Endothelial cell of umbilical vein (primary cell): ENCODE measurements at regions not wholly inside any gene's neighbourhood (a gene's known extent, or its start where the extent isn't known, plus 50 kb on each side); places are given as distances from the start of the nearest gene placed in this dataset.

Source experiments
- BruUV-seq: library from RNA; stranded (reverse); fragments of 400-500 nt; replicated peaks from 2 replicates; lab custom pipeline; 2021; lab: Mats Ljungman, UMichigan
- CTCF ChIA-PET: fragments of 300-600, 350-600 bp; sonication (Branson Sonifier 250); formaldehyde crosslinking; loops from one replicate; lab custom pipeline; 2021; ENCODE audit warnings: antibody characterized with exemption, inconsistent platforms; lab: Charles Lee
- POLR2A ChIA-PET: fragments of 300-600, 350-600 bp; sonication (Branson Sonifier 250); formaldehyde crosslinking; loops from one replicate; lab custom pipeline; 2021; ENCODE audit warnings: antibody characterized with exemption, inconsistent platforms; lab: Charles Lee
- DNase-seq: peaks from one replicate; pipeline ENCODE4 v3.0.0-alpha.2; 2011; ENCODE audit warnings: low read depth, low spot score
- FAIRE-seq: peaks from 2 replicates; lab custom pipeline; 2011; peaks lifted over from hg19 to GRCh38; lab: Jason Lieb, UNC
- H2AFZ ChIP-seq: 2 replicates; pipeline ENCODE4 v1.6.0; 2012; ENCODE audit warnings: low read depth, low read length, control low read depth, inconsistent platforms
- H3K27ac ChIP-seq: 2 replicates; pipeline ENCODE4 v1.5.1; 2011; ENCODE audit warnings: low read depth, mild to moderate bottlenecking, control low read depth, low read length, moderate library complexity; ENCODE audit not compliant: insufficient read depth
- H3K27me3 ChIP-seq, 2 experiments: 2 replicates each; pipeline versions ENCODE4 v1.6.0 to v1.6.1; 2011; ENCODE audit warnings: low read length in 2 of 2, mixed read lengths in 1 of 2; ENCODE audit not compliant: control insufficient read depth in 2 of 2, insufficient read depth in 2 of 2
- H3K36me3 ChIP-seq, 2 experiments: 2 replicates in 1 of 2; 3 replicates in 1 of 2; pipeline ENCODE4 v1.5.1; 2011; ENCODE audit warnings: low read length in 2 of 2, mild to moderate bottlenecking in 1 of 2, moderate library complexity in 1 of 2; ENCODE audit not compliant: control insufficient read depth in 2 of 2, insufficient read depth in 2 of 2; ENCODE audit errors: extremely low read depth in 1 of 2
- H3K4me1 ChIP-seq: 3 replicates; pipeline ENCODE4 v1.5.1; 2011; ENCODE audit warnings: mild to moderate bottlenecking, low read length; ENCODE audit not compliant: control insufficient read depth, insufficient read depth; ENCODE audit errors: extremely low read depth
- H3K4me2 ChIP-seq: 2 replicates; pipeline ENCODE4 v1.6.1; 2011; ENCODE audit warnings: low read length, control low read depth, mixed read lengths; ENCODE audit not compliant: insufficient read depth
- H3K4me3 ChIP-seq, 3 experiments: fragments of 200-600 bp in 1 of 3; sonication (generic), shearing (Covaris generic) in 1 of 3; replicated peaks in 1 of 3; 2 replicates each; pipeline ENCODE4 v1.5.1; 2011 to 2016; ENCODE audit warnings: control low read depth in 3 of 3, low read length in 3 of 3, mild to moderate bottlenecking in 2 of 3, inconsistent platforms in 1 of 3, low read depth in 1 of 3, moderate library complexity in 1 of 3; ENCODE audit not compliant: insufficient read depth in 1 of 3
- H3K79me2 ChIP-seq: 2 replicates; pipeline ENCODE4 v1.6.0; 2012; ENCODE audit warnings: low read length, inconsistent platforms; ENCODE audit not compliant: control insufficient read depth, insufficient read depth
- H3K9ac ChIP-seq: replicated peaks from 2 replicates; pipeline ENCODE3; 2011; ENCODE audit warnings: low read length, control low read depth; ENCODE audit not compliant: insufficient read depth; ENCODE audit errors: extremely low read depth
- H3K9me1 ChIP-seq: replicated peaks from 3 replicates; pipeline ENCODE4 v1.6.0; 2011; ENCODE audit warnings: mild to moderate bottlenecking, low read length; ENCODE audit not compliant: control insufficient read depth, insufficient read depth; ENCODE audit errors: extremely low read depth
- H3K9me3 ChIP-seq: replicated peaks from 2 replicates; pipeline ENCODE4 v1.5.1; 2012; ENCODE audit warnings: low read length, inconsistent platforms; ENCODE audit not compliant: control insufficient read depth, insufficient read depth
- H4K20me1 ChIP-seq: replicated peaks from 2 replicates; pipeline ENCODE3; 2011; ENCODE audit warnings: mild to moderate bottlenecking, low read length; ENCODE audit not compliant: control insufficient read depth, insufficient read depth; ENCODE audit errors: extremely low read depth
- EZH2 ChIP-seq: IDR thresholded peaks from 2 replicates; pipeline ENCODE4 v1.6.1; 2012; ENCODE audit warnings: borderline replicate concordance, low read depth, mild to moderate bottlenecking, moderate library complexity, low read length, inconsistent platforms; ENCODE audit not compliant: severe bottlenecking
- FOS ChIP-seq: IDR thresholded peaks from 2 replicates; pipeline ENCODE4 v1.6.1; 2011; ENCODE audit warnings: mild to moderate bottlenecking, low read length, moderate library complexity, borderline replicate concordance; ENCODE audit not compliant: insufficient read depth
- JUN ChIP-seq: IDR thresholded peaks from 2 replicates; pipeline ENCODE4 v1.6.1; 2011; ENCODE audit warnings: borderline replicate concordance, low read depth; ENCODE audit not compliant: insufficient read length, insufficient read depth
- MYC ChIP-seq: IDR thresholded peaks from one replicate; pipeline ENCODE4 v1.6.1; 2011; ENCODE audit warnings: mild to moderate bottlenecking, low read depth, low read length
- POLR2A ChIP-seq: IDR thresholded peaks from 2 replicates; pipeline ENCODE4 v1.6.1; 2012; ENCODE audit warnings: low read depth, mild to moderate bottlenecking, control low read depth, low read length
- POLR2AphosphoS5 ChIP-seq: IDR thresholded peaks from 2 replicates; pipeline ENCODE4 v1.6.1; 2012; ENCODE audit warnings: low read depth, mild to moderate bottlenecking, control low read depth, low read length, moderate library complexity; ENCODE audit not compliant: insufficient read depth
- dilution Hi-C: fragments of 300-500 bp; cut with MboI; formaldehyde crosslinking; loops from one replicate; pipeline ENCODE4 v1.15.0; 2019; ENCODE audit warnings: low sequenced_read_pairs; ENCODE audit not compliant: extremely low pct_ligation_motif_present
- intact Hi-C: fragments of 100-400 bp; cut with micrococcal nuclease; formaldehyde crosslinking; loops from one replicate; pipeline ENCODE4 v1.10.0; 2022
- TF ChIP-seq, protein P1 (sequence below): IDR thresholded peaks from 2 replicates; pipeline ENCODE4 v1.6.1; 2011; ENCODE audit not compliant: insufficient read depth, insufficient read length
- TF ChIP-seq, protein P2 (sequence below), 2 donors: IDR thresholded peaks; 1 replicate in 1 of 2; 2 replicates in 1 of 2; pipeline ENCODE4 v1.5.1; 2011; ENCODE audit warnings: low read length in 2 of 2, mild to moderate bottlenecking in 2 of 2, moderate library complexity in 2 of 2, control low read depth in 1 of 2, inconsistent platforms in 1 of 2, low read depth in 1 of 2; ENCODE audit not compliant: insufficient read depth in 1 of 2; ENCODE audit errors: extremely low read depth in 1 of 2

DNA sequence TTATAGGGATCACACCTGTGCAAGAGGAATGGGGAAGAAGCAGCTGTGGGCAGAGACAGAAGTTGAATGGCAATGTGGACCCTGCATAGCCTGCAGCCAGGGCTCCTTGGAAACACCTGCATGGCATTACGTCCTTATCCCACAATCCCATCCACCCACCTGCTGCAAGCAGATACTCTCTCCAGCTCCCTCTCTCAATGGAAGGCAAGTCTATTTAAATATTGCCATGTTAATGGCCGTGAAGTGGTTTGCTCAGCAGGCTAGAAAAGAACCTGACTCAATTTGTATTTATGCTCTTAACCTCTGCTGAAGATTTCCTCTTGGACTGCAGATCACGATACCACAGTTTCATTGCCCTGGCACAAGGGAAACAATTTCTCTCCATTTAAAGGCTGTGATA lies 417.0 kb downstream of the TYW1 start:
- intact Hi-C loops (no loop called here), dilution Hi-C loops (no loop called here)
- Histone ChIP-seq H3K9me3 (no peaks in the 10 kb centered on the region), H4K20me1 (no peaks in the 10 kb centered on the region), H3K4me1 (no peaks in the 10 kb centered on the region), H2AFZ (no peak overlapping the region), H3K27me3 (no peaks in the 10 kb centered on the region), H3K79me2 (no peaks in the 10 kb centered on the region), H3K9ac (no peak overlapping the region), H3K36me3 (no peaks in the 10 kb centered on the region), H3K27ac (no peak overlapping the region), H3K9me1 (no peaks in the 10 kb centered on the region), H3K4me2 (no peak overlapping the region), H3K4me3 (no peak overlapping the region)
- DNase-seq, result no peak
- no peak for FAIRE-seq
- no peak for TF ChIP-seq JUN
- TF ChIP-seq, protein P1, sequence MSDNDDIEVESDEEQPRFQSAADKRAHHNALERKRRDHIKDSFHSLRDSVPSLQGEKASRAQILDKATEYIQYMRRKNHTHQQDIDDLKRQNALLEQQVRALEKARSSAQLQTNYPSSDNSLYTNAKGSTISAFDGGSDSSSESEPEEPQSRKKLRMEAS, result no peak
- no peak for TF ChIP-seq FOS
- TF ChIP-seq MYC, result no peak
- no peak for TF ChIP-seq POLR2A
- ChIA-PET CTCF (no interaction called here), POLR2A (no interaction called here)
- BruUV-seq, result no TSS peak

DNA sequence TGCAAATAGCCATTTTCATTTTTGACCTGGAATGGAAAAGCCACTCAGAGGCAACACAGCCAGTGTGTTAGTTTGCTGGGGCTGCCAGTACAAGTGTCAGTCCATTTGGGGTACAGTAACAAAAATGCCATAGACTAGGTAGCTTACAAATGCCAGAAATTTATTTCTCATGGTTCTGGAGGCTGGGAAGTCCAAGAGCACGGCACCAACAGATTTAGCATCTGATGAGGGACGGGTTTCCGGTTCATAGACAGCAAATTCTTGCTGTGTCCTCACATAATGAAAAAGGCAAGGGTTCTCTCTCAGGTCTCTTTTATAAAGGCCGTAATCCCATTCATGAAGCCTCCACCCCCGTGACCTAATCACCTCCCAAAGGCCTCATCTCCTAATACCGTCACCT lies 418.2 kb downstream of the TYW1 start:
- Histone ChIP-seq H3K79me2 (no peaks in the 10 kb centered on the region), H3K9ac (no peak overlapping the region), H3K36me3 (no peaks in the 10 kb centered on the region), H4K20me1 (no peaks in the 10 kb centered on the region), H3K4me2 (no peak overlapping the region), H3K27me3 (no peaks in the 10 kb centered on the region), H3K4me3 (no peak overlapping the region), H3K4me1 (no peaks in the 10 kb centered on the region), H2AFZ (no peak overlapping the region), H3K9me3 (no peaks in the 10 kb centered on the region), H3K27ac (no peak overlapping the region), H3K9me1 (no peaks in the 10 kb centered on the region)
- ChIA-PET CTCF (no interaction called here), POLR2A (no interaction called here)
- TF ChIP-seq EZH2 (no peak), POLR2AphosphoS5 (no peak)
- TF ChIP-seq, protein P1, result no peak
- TF ChIP-seq, protein P2, sequence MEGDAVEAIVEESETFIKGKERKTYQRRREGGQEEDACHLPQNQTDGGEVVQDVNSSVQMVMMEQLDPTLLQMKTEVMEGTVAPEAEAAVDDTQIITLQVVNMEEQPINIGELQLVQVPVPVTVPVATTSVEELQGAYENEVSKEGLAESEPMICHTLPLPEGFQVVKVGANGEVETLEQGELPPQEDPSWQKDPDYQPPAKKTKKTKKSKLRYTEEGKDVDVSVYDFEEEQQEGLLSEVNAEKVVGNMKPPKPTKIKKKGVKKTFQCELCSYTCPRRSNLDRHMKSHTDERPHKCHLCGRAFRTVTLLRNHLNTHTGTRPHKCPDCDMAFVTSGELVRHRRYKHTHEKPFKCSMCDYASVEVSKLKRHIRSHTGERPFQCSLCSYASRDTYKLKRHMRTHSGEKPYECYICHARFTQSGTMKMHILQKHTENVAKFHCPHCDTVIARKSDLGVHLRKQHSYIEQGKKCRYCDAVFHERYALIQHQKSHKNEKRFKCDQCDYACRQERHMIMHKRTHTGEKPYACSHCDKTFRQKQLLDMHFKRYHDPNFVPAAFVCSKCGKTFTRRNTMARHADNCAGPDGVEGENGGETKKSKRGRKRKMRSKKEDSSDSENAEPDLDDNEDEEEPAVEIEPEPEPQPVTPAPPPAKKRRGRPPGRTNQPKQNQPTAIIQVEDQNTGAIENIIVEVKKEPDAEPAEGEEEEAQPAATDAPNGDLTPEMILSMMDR (IDR thresholded peaks at IDR 0.05; ENCODE audit: extremely low read depth in 1 of 2, insufficient read depth in 1 of 2, low read depth in 1 of 2, low read length in 2 of 2), result no peak
- FAIRE-seq (no peak), DNase-seq (no peak)
- no TSS peak for BruUV-seq
- dilution Hi-C loops (no loop called here), intact Hi-C loops (no loop called here)
